Breast epithelium (tissue), 3 donors: ENCODE measurements at regions not wholly inside any gene's neighbourhood (a gene's known extent, or its start where the extent isn't known, plus 50 kb on each side); places are given as distances from the start of the nearest gene placed in this dataset.

Experiments
- CTCF ChIP-seq, 3 donors: fragments of 450-650 bp; IDR thresholded peaks; one replicate each; pipeline ENCODE4 v1.5.1; 2016 to 2017; ENCODE audit warnings: antibody characterized with exemption in 3 of 3, mild to moderate bottlenecking in 3 of 3, moderate library complexity in 3 of 3
- POLR2A ChIP-seq: fragments of 450-650 bp; IDR thresholded peaks from one replicate; pipeline ENCODE4 v1.6.1; 2016; ENCODE audit warnings: antibody characterized with exemption, mild to moderate bottlenecking, moderate library complexity

- TF ChIP-seq CTCF (IDR thresholded peaks at IDR 0.05) = no peak
- TF ChIP-seq POLR2A = no peak
Observed at GRCh38 chr3:167908746-167909503, 173.4 kb downstream of the SERPINI1 start.
